ENCODE measurements at regions not wholly inside any gene's neighbourhood (a gene's known extent, or its start where the extent isn't known, plus 50 kb on each side); places are given as distances from the start of the nearest gene placed in this dataset.

DNA sequence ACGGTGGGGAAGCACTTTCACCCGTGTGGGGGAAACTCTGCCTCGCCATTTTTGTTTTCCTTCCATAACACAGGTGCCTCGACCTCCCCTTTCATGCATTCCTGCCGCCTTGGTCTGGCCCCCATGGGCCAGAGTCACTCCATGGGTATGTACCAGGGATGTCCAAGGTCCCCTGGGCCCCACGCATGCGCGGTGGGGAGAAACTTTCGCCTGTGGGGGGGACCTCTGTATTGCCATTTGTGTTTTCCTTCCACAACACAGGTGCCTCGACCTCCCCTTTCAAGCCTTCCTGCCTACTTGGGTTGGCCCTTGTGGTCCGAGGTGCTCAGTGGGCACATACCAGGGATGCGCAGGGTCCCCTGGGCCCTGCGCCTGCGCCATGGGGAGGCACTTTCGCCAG is 345.8 kb downstream of the ALG10 start:
- no peak overlapping the region for H3K27ac ChIP-seq
- no peak for TF ChIP-seq CTCF (conservative IDR thresholded peaks at IDR 0.05)

DNA sequence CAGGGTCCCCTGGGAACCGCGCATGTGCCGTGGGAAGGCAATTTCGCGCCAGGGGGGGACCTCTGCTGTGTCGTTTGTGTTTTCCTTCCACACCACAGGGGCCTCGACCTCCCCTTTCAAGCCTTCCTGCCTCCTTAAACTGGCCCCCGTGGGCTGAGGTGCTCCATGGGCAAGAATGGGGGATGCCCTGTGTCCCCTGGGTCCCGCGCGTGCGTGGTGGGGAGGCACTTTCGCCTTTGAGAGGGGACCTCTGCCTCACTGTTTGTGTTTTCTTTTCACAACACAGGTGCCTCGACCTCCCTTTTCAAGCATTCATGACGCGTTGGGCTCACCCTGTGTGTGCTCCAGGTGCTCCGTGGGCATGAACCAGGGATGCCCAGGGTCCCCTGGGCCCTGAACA is 348.8 kb downstream of the ALG10 start:
- no peak for TF ChIP-seq CTCF (conservative IDR thresholded peaks at IDR 0.05)
- H3K27ac ChIP-seq: no peak overlapping the region

GRCh38 chr12:34372003-34372402 is 349.7 kb downstream of the ALG10 start:
- H3K27ac ChIP-seq: no peak overlapping the region
- TF ChIP-seq CTCF (conservative IDR thresholded peaks at IDR 0.05): no peak

DNA sequence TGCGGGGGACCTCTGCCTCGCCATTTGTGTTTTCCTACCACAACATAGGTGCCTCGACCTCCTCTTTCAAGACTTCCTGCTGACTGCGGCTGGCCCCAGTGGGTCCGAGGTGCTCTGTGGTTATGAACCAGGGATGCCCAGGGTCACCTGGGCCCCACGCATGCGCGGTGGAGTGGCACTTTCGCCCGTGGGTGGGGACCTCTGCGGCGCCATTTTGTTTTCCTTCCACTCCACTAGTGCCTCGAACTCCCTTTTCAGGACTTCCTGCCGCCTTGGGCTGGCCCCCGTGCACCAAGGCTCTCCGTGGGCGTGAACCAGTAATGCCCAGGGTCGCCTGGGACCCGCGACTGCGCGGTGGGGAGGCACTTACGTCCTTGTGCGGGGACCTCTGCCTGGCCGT is 351.6 kb downstream of the ALG10 start:
- TF ChIP-seq CTCF (conservative IDR thresholded peaks at IDR 0.05): no peak
- H3K27ac ChIP-seq: no peak overlapping the region

DNA sequence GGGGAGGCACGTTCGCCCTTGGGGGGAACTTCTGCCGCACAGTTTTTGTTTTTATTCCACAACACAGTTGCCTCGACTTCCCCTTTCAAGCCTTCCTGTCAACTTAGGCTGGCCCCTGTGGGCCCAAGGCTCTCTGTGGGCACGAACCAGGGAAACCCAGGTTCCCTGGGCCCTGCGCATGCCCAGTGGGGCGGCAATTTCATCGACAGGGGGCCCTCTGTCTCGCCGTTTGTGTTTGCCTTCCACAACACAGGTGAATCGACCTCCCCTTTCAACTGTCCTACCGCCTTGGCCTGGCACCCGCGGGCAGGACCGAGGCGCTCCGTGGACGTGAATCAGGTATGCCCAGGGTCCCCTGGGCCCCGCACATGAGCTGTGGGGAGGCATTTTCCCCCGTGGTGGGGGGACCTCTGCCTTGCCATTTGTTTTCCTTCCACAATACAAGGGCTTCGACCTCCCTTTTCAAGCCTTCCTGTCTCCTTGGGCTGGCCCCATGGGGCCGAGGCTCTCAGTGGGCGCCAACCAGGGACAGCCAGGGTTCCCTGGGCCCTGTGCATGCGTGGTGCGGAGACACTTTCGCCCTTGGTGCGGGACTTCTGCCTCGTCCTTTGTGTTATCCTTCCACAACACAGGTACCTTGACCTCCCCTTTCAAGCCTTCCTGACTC is 354.0 kb downstream of the ALG10 start:
- no peak overlapping the region for H3K27ac ChIP-seq
- TF ChIP-seq CTCF (conservative IDR thresholded peaks at IDR 0.05): no peak

GRCh38 chr12:34377243-34378035 is 355.1 kb downstream of the ALG10 start:
- no peak for TF ChIP-seq CTCF (conservative IDR thresholded peaks at IDR 0.05)
- no peak overlapping the region for H3K27ac ChIP-seq

DNA sequence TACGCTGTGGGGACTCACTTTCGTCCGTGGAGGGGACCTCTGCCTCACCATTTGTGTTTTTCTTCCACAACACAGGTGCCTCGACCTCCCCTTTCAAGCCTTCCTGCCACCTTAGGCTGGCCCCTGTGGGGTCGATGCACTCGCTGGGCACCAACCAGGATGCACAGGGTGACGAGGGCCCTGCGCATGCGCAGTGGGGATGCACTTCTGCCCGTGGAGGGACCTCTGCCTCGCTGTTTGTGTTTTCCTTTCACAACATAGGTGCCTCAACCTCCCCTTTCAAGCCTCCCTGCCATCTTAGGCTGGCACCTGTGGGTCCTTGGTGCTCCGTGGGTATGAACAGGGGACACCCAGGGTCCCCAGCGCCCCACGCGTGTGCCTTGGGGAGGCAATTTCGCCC is 356.8 kb downstream of the ALG10 start:
- H3K27ac ChIP-seq: no peak overlapping the region
- no peak for TF ChIP-seq CTCF (conservative IDR thresholded peaks at IDR 0.05)

Measured in VCaP (cell line).